Sigmoid colon (tissue), 4 donors: ENCODE measurements at regions not wholly inside any gene's neighbourhood (a gene's known extent, or its start where the extent isn't known, plus 50 kb on each side); places are given as distances from the start of the nearest gene placed in this dataset.

Experiments used
- POLR2A ChIP-seq, 2 donors: fragments of 450-650 bp; IDR thresholded peaks; one replicate each; pipeline ENCODE4 v1.6.1; 2016; ENCODE audit warnings: antibody characterized with exemption in 2 of 2, mild to moderate bottlenecking in 2 of 2, moderate library complexity in 2 of 2
- POLR2AphosphoS5 ChIP-seq, 4 donors: sonication (generic); formaldehyde crosslinking; IDR thresholded peaks; one replicate each; pipeline ENCODE4 v1.6.1; 2017; ENCODE audit warnings: antibody characterized with exemption in 4 of 4
- TF ChIP-seq, protein P1 (sequence below), 4 experiments: fragments of 450-650 bp in 3 of 4; fragments of 200-600 bp in 1 of 4; IDR thresholded peaks; one replicate each; pipeline ENCODE4 v1.5.1; 2016 to 2019; ENCODE audit warnings: antibody characterized with exemption in 4 of 4, mild to moderate bottlenecking in 3 of 4, moderate library complexity in 2 of 4

DNA sequence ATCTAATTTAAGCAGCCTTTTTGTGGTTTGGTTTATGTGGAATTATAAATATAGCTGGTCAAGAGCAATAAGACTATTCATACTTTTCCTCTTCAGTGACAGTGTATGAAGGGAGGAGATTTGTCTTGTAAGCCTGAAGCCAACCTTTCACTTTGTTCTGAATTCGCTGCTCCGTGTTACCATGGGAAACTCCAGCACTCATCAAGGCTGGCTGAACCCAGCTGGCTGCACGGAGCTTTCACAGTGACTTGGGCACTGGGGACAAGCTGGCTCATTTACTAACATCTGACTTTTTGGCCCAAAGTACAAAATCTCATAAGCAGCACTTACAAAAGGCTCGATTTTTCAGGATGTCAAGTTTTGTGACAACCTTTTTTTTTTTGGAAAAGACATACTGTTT, 120.4 kb upstream of the GRIA4 start:
- TF ChIP-seq, protein P1, sequence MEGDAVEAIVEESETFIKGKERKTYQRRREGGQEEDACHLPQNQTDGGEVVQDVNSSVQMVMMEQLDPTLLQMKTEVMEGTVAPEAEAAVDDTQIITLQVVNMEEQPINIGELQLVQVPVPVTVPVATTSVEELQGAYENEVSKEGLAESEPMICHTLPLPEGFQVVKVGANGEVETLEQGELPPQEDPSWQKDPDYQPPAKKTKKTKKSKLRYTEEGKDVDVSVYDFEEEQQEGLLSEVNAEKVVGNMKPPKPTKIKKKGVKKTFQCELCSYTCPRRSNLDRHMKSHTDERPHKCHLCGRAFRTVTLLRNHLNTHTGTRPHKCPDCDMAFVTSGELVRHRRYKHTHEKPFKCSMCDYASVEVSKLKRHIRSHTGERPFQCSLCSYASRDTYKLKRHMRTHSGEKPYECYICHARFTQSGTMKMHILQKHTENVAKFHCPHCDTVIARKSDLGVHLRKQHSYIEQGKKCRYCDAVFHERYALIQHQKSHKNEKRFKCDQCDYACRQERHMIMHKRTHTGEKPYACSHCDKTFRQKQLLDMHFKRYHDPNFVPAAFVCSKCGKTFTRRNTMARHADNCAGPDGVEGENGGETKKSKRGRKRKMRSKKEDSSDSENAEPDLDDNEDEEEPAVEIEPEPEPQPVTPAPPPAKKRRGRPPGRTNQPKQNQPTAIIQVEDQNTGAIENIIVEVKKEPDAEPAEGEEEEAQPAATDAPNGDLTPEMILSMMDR (IDR thresholded peaks at IDR 0.05): no peak
- TF ChIP-seq POLR2AphosphoS5 (IDR thresholded peaks at IDR 0.05) (no peak), POLR2A (IDR thresholded peaks at IDR 0.05) (no peak)
